Ishikawa (cell line): ENCODE measurements at regions not wholly inside any gene's neighbourhood (a gene's known extent, or its start where the extent isn't known, plus 50 kb on each side); places are given as distances from the start of the nearest gene placed in this dataset.

Experiments
- CEBPB ChIP-seq: IDR thresholded peaks from 2 replicates; pipeline ENCODE4 v1.6.1; 2012
- EGR1 ChIP-seq: IDR thresholded peaks from 2 replicates; pipeline ENCODE4 v1.6.1; 2012
- EP300 ChIP-seq: IDR thresholded peaks from 2 replicates; pipeline ENCODE4 v1.6.1; 2012; ENCODE audit warnings: borderline replicate concordance
- MAX ChIP-seq: IDR thresholded peaks from 2 replicates; pipeline ENCODE4 v1.6.1; 2012
- NFIC ChIP-seq: IDR thresholded peaks from 2 replicates; pipeline ENCODE4 v1.6.1; 2012
- TAF1 ChIP-seq: IDR thresholded peaks from 2 replicates; pipeline ENCODE4 v1.6.1; 2012; ENCODE audit warnings: low read depth, mild to moderate bottlenecking
- TCF12 ChIP-seq: IDR thresholded peaks from 2 replicates; pipeline ENCODE4 v1.6.1; 2012; ENCODE audit warnings: low read depth
- YY1 ChIP-seq: IDR thresholded peaks from 2 replicates; pipeline ENCODE4 v1.6.1; 2012; ENCODE audit warnings: low read depth
- TF ChIP-seq, protein P1 (sequence below): IDR thresholded peaks from 2 replicates; pipeline ENCODE4 v1.6.1; 2012; ENCODE audit warnings: low read depth, mild to moderate bottlenecking

- TF ChIP-seq TAF1, result no peak
- no peak for TF ChIP-seq EGR1
- peak; percentile 71 for TF ChIP-seq CEBPB
- TF ChIP-seq, protein P1, sequence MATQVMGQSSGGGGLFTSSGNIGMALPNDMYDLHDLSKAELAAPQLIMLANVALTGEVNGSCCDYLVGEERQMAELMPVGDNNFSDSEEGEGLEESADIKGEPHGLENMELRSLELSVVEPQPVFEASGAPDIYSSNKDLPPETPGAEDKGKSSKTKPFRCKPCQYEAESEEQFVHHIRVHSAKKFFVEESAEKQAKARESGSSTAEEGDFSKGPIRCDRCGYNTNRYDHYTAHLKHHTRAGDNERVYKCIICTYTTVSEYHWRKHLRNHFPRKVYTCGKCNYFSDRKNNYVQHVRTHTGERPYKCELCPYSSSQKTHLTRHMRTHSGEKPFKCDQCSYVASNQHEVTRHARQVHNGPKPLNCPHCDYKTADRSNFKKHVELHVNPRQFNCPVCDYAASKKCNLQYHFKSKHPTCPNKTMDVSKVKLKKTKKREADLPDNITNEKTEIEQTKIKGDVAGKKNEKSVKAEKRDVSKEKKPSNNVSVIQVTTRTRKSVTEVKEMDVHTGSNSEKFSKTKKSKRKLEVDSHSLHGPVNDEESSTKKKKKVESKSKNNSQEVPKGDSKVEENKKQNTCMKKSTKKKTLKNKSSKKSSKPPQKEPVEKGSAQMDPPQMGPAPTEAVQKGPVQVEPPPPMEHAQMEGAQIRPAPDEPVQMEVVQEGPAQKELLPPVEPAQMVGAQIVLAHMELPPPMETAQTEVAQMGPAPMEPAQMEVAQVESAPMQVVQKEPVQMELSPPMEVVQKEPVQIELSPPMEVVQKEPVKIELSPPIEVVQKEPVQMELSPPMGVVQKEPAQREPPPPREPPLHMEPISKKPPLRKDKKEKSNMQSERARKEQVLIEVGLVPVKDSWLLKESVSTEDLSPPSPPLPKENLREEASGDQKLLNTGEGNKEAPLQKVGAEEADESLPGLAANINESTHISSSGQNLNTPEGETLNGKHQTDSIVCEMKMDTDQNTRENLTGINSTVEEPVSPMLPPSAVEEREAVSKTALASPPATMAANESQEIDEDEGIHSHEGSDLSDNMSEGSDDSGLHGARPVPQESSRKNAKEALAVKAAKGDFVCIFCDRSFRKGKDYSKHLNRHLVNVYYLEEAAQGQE, result no peak
- TF ChIP-seq MAX, result no peak
- no peak for TF ChIP-seq NFIC
- TF ChIP-seq TCF12, result no peak
- no peak for TF ChIP-seq YY1
- no peak for TF ChIP-seq EP300
Measured at GRCh38 chr14:53528185-53528671, 375.1 kb upstream of the DDHD1 start.
